ENCODE measurements at regions not wholly inside any gene's neighbourhood (a gene's known extent, or its start where the extent isn't known, plus 50 kb on each side); places are given as distances from the start of the nearest gene placed in this dataset.

DNA sequence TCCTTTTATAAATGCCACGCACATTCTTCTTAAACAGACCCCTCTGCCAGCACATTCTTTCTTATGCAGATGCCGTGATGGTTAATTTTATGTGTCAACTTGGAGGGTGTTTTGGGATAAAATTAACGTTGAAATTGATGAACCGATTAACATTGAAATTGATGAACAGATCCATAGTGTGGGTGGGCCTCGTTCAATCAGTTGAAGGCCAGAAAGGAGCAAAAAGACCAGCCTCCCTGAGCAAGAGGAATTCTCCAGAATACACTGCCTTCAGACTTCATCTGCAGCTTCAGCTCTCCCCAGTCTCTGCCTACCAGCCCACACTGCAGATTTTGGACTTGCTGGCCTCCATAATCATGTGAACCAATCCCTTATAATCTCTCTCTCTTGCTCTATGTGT, 233.6 kb upstream of the BCOR start:
- 34% methylated on average over 4 of the region's 5 CpGs for WGBS (ENCODE audit: low lambda C conversion rate)

DNA sequence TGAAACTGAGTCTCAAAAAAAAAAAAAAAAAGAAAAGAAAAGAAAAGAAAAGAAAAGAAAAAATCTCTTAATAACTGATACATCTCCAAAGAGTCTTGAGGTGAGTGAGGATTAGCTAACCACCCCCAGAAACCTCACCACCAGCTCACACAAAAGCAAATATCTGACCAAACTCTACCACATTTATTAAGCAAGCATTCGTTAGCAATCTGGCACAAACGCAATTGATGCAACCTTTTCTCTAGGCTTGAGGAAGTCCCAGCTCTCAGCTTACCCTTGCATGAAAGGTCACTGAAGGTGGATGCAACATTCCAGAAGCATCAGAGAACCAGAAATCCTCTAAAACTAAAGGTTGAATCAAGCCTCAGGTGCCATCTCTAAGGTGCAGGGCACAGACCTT, 231.9 kb upstream of the BCOR start:
- Histone ChIP-seq H3K4me1 (ENCODE audit: insufficient read depth, low read length) (no peaks in the 10 kb centered on the region), H3K9me3 (ENCODE audit: low read length) (no peaks in the 10 kb centered on the region), H3K4me2 (ENCODE audit: low read depth, low read length) (no peak overlapping the region), H3K4me3 (replicated peaks in 1 of 3; ENCODE audit: insufficient read depth in 1 of 3, low read depth in 2 of 3, low read length in 3 of 3) (no peak overlapping the region), H4K20me1 (ENCODE audit: insufficient read depth, low read length) (no peaks in the 10 kb centered on the region), H3K9ac (ENCODE audit: insufficient read depth, low read depth, low read length) (no peak overlapping the region), H3K79me2 (ENCODE audit: insufficient read depth, low read length) (no peaks in the 10 kb centered on the region), H2AFZ (ENCODE audit: low read length) (no peak overlapping the region), H3K27ac (ENCODE audit: extremely low read length, insufficient read depth, low read length) (no peak overlapping the region), H3K27me3 (ENCODE audit: control insufficient read depth in 1 of 2, insufficient read depth in 2 of 2, low read length in 2 of 2) (no peaks in the 10 kb centered on the region), H3K36me3 (replicated peaks in 1 of 2; ENCODE audit: control insufficient read depth in 1 of 2, insufficient read depth in 2 of 2, low read length in 2 of 2) (no peaks in the 10 kb centered on the region)
- WGBS (ENCODE audit: low lambda C conversion rate), result no CpG with 5 or more reads among the region's 2 CpGs
- TF ChIP-seq ZFP36 (IDR thresholded peaks at IDR 0.05; ENCODE audit: borderline replicate concordance, low read depth, low read length, partially characterized antibody) (no peak), ZNF331 (CRISPR knock-in tag; IDR thresholded peaks at IDR 0.05) (no peak), HCFC1 (IDR thresholded peaks at IDR 0.05; ENCODE audit: low read depth, low read length) (no peak)
- TF ChIP-seq, protein P1, sequence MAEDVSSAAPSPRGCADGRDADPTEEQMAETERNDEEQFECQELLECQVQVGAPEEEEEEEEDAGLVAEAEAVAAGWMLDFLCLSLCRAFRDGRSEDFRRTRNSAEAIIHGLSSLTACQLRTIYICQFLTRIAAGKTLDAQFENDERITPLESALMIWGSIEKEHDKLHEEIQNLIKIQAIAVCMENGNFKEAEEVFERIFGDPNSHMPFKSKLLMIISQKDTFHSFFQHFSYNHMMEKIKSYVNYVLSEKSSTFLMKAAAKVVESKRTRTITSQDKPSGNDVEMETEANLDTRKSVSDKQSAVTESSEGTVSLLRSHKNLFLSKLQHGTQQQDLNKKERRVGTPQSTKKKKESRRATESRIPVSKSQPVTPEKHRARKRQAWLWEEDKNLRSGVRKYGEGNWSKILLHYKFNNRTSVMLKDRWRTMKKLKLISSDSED (CRISPR knock-in tag; IDR thresholded peaks at IDR 0.05), result no peak
- FAIRE-seq (no peak), DNase-seq (ENCODE audit: low spot score) (no peak), ATAC-seq (no peak)
- intact Hi-C loops (cut with micrococcal nuclease; ENCODE audit: unreplicated experiment) (no loop called here), in situ Hi-C loops (cut with HindIII; ENCODE audit: extremely low pct_ligation_motif_present, low pct_unique_long_range_greater_than_20kb) (no loop called here)
- CTCF ChIA-PET (ENCODE audit: low intra/inter-chr PET ratio, low total read pairs), result no interaction called here
- POLR2A ChIA-PET, result no interaction called here
- no TSS peak for BruUV-seq (replicated peaks)

More for the DNA sequence above, 233.6 kb upstream of the BCOR start:
- DNase-seq (ENCODE audit: low spot score) (no peak), ATAC-seq (no peak), FAIRE-seq (no peak)
- Histone ChIP-seq H4K20me1 (ENCODE audit: insufficient read depth, low read length) (no peaks in the 10 kb centered on the region), H3K27ac (ENCODE audit: extremely low read length, insufficient read depth, low read length) (no peak overlapping the region), H3K4me1 (ENCODE audit: insufficient read depth, low read length) (no peaks in the 10 kb centered on the region), H2AFZ (ENCODE audit: low read length) (no peak overlapping the region), H3K27me3 (ENCODE audit: control insufficient read depth in 1 of 2, insufficient read depth in 2 of 2, low read length in 2 of 2) (no peaks in the 10 kb centered on the region), H3K36me3 (replicated peaks in 1 of 2; ENCODE audit: control insufficient read depth in 1 of 2, insufficient read depth in 2 of 2, low read length in 2 of 2) (no peaks in the 10 kb centered on the region), H3K4me3 (replicated peaks in 1 of 3; ENCODE audit: insufficient read depth in 1 of 3, low read depth in 2 of 3, low read length in 3 of 3) (no peak overlapping the region), H3K9me3 (ENCODE audit: low read length) (no peaks in the 10 kb centered on the region), H3K4me2 (ENCODE audit: low read depth, low read length) (no peak overlapping the region), H3K79me2 (ENCODE audit: insufficient read depth, low read length) (no peaks in the 10 kb centered on the region), H3K9ac (ENCODE audit: insufficient read depth, low read depth, low read length) (no peak overlapping the region)
- CTCF ChIA-PET (ENCODE audit: low intra/inter-chr PET ratio, low total read pairs), result no interaction called here
- BruUV-seq (replicated peaks), result no TSS peak
- no peak for TF ChIP-seq ZFP1 (CRISPR knock-in tag; IDR thresholded peaks at IDR 0.05)
- no peak for TF ChIP-seq IRF2 (CRISPR knock-in tag; IDR thresholded peaks at IDR 0.05)
- TF ChIP-seq ZNF788 (CRISPR knock-in tag; IDR thresholded peaks at IDR 0.05; ENCODE audit: borderline replicate concordance), result no peak
- no peak for TF ChIP-seq ZNF354B (CRISPR knock-in tag; IDR thresholded peaks at IDR 0.05)
- no peak for TF ChIP-seq PCBP1 (IDR thresholded peaks at IDR 0.05; ENCODE audit: borderline replicate concordance, low read depth, low read length)
- TF ChIP-seq ZNF460 (CRISPR knock-in tag; IDR thresholded peaks at IDR 0.05; ENCODE audit: borderline replicate concordance), result no peak
- no peak for TF ChIP-seq PCBP2 (optimal IDR thresholded peaks at IDR 0.05; ENCODE audit: low read depth, low read length, poor library complexity, severe bottlenecking)
- no peak for TF ChIP-seq ZNF546 (CRISPR knock-in tag; conservative IDR thresholded peaks at IDR 0.05)
- TF ChIP-seq U2AF2 (IDR thresholded peaks at IDR 0.05; ENCODE audit: low read depth, low read length), result no peak
- no peak for TF ChIP-seq ZNF768 (CRISPR knock-in tag; IDR thresholded peaks at IDR 0.05)
- no peak for TF ChIP-seq FOSL1 (CRISPR knock-in tag; IDR thresholded peaks at IDR 0.05; ENCODE audit: borderline replicate concordance)
- no peak for TF ChIP-seq ZNF235 (CRISPR knock-in tag; IDR thresholded peaks at IDR 0.05; ENCODE audit: borderline replicate concordance)
- no peak for TF ChIP-seq TBL1XR1 (IDR thresholded peaks at IDR 0.05; ENCODE audit: borderline replicate concordance, low read length, partially characterized antibody)
- TF ChIP-seq JUNB (CRISPR knock-in tag; IDR thresholded peaks at IDR 0.05; ENCODE audit: borderline replicate concordance), result no peak
- no peak for TF ChIP-seq ZNF138 (CRISPR knock-in tag; IDR thresholded peaks at IDR 0.05; ENCODE audit: low read depth)
- no peak for TF ChIP-seq RORA (CRISPR knock-in tag; IDR thresholded peaks at IDR 0.05)
- no peak for TF ChIP-seq HNRNPLL (IDR thresholded peaks at IDR 0.05; ENCODE audit: low read depth, low read length, poor library complexity, severe bottlenecking)
- in situ Hi-C loops (cut with HindIII; ENCODE audit: extremely low pct_ligation_motif_present, low pct_unique_long_range_greater_than_20kb) (no loop called here), intact Hi-C loops (cut with micrococcal nuclease; ENCODE audit: unreplicated experiment) (no loop called here)
- POLR2A ChIA-PET, result no interaction called here

All from HepG2 (cell line).